Renal cortex interstitium (tissue), 11 donors: ENCODE measurements at regions not wholly inside any gene's neighbourhood (a gene's known extent, or its start where the extent isn't known, plus 50 kb on each side); places are given as distances from the start of the nearest gene placed in this dataset.
"Not testable (repeated sequence)": the region's sequence is repeated elsewhere in the genome, so short reads cannot be mapped to it uniquely, and the experiment has no call there.

Experiments
- DNase-seq, 11 donors: peaks; one replicate each; pipeline ENCODE4 v3.0.0-alpha.2; 2013; ENCODE audit warnings: low read depth in 9 of 11, low spot score in 4 of 11; ENCODE audit errors: extremely low read depth in 1 of 11

- DNase-seq, result no peak
Measured at GRCh38 chr3:101913168-101913567, 63.9 kb downstream of the NFKBIZ start.

- not testable (repeated sequence) for DNase-seq
Measured at GRCh38 chr3:101917761-101918160, 68.4 kb downstream of the NFKBIZ start.

GRCh38 chr3:101922151-101922725, 72.9 kb downstream of the NFKBIZ start:
- DNase-seq, result not testable (repeated sequence)

DNA sequence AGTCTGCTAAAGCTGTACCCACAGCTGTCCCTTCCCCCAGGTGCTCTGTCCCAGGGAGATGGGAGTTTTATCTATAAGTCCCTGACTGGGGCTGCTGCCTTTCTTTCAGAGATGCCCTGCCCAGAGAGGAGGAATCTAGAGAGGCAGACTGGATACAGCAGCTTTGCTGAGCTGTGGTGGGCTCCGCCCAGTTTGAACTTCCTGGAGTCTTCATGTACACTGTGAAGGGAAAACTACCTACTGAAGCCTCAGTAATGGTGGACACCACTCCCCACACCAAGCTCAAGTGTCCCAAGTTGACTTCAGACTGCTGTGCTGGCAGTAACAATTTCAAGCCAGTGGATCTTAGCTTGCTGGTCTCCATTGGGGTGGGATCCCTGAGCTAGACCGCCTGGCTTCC, 75.3 kb downstream of the NFKBIZ start:
- DNase-seq, result not testable (repeated sequence)

DNA sequence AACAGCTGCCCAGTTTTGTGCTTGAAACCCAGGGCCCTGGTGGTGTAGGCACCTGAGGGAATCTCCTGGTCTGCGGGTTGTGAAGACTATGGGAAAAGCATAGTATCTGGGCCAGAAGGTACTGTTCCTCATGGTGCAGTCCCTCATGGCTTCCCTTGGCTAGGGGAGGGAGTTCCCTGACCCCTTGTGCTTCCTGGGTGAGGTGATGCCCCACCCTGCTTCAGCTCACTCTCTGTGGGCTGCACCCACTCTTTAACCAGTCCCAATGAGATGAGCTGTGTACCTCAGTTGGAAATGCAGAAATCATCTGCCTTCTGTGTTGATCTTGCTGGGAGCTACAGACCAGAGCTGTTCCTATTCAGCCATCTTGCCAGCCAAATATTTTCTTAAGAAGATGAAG, 75.8 kb downstream of the NFKBIZ start:
- not testable (repeated sequence) for DNase-seq

GRCh38 chr3:101925564-101925963, 76.2 kb downstream of the NFKBIZ start:
- DNase-seq, result peak in 1 of 11 donors; percentile 12

DNA sequence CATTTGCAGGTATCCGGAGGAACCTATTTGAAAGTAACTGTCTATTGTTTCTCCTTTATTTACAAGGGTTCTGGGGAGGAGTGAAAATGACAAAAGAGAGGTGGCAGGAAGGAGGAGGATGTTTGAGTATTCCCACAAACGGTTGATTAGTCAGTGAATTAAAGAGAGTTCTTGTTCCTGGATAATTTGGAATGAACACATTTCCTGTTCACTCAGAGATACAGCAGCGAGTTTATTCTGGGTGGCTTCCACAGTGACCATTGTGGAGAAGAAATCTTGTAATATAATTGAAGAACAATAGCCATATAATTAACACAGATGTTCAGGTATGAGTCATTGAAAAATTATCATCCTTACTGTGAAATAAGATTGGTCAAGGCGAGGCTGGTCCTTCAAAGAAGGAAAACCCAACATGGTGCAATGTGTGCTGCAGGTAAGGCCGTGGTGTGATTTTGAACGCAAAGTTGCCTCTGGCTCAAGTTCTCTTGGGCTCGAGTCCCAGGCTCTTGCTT, 77.3 kb downstream of the NFKBIZ start:
- DNase-seq, result no peak

DNA sequence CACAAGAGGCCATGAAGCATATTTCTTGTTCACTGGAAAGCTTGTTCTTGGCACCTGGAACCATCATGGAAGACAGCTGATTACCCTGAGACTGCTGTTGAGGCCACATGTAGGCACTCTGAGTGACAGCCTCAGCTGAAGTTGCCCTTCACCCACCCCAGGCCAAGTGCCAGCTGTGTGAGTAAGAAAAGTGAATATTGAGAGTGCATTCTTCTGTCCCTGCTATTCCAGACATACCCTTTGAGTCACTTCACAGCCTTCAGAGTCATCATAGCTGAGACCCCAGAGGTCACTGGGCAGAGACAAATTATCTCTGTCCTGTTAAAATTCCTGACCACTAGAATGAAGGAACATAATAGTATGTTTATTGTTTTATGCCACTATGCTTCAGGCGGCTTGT, 79.6 kb downstream of the NFKBIZ start:
- no peak for DNase-seq

DNA sequence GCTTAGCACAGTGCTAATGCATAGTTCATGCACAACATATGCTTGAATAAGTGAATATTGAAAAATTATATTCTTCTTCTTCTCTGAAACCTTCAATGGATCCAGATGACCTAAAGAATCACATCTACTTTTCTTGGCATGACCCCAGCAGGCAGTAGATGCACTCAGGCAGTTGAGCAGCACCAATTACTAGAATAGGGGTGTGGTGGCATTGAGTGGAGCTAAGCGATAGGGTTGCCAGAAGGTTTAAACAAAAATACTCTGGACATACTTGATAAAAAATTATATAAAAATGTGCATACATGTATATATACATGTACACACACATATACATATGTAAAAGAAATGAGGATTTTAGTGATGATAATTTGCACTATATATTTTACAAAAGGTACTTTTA, 81.8 kb downstream of the NFKBIZ start:
- DNase-seq, result no peak

- no peak for DNase-seq
Measured at GRCh38 chr3:101932326-101933068, 83.2 kb downstream of the NFKBIZ start.

DNA sequence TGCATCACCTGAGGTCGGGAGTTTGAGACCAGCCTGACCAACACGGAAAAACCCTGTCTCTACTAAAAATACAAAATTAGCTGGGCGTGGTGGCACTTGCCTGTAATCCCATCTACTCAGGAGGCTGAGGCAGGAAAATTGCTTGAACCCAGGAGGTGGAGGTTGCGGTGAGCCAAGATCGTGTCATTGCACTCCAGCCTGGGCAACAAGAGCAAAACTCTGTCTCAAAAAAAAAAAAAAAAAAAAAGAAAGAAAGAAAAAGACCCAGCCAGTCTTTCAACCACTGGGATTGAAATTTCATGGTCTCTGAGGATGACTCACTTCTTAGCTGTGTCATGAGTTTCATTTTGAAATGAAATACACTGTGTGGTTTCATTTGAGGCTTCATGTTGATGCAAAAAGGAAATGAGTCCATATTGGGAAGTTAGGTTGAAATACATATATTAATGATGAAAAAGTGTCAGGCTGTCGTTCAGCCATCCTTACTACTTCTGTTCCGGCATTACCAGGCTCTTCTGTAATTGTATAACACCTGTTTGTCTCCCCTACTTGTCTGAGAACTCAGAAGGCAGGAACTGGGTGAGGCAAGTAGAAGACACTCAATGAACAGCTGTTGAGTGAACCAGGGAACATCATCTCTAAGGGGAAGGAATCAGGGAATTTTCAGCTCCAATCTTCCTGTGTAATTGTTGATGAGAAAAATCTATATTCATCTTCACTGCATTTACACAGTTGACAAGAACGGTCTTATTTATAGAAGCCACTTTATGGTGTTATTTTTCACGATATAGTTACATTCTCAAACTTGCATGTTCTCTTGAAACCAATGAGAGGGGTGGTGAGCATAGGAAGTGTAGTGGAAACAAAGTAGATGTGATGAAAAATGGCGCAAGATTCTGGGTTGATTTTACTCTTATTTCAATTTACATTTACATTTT, 87.4 kb downstream of the NFKBIZ start:
- no peak for DNase-seq

- DNase-seq, result no peak
Measured at GRCh38 chr3:101938262-101938847, 89.0 kb downstream of the NFKBIZ start.

DNA sequence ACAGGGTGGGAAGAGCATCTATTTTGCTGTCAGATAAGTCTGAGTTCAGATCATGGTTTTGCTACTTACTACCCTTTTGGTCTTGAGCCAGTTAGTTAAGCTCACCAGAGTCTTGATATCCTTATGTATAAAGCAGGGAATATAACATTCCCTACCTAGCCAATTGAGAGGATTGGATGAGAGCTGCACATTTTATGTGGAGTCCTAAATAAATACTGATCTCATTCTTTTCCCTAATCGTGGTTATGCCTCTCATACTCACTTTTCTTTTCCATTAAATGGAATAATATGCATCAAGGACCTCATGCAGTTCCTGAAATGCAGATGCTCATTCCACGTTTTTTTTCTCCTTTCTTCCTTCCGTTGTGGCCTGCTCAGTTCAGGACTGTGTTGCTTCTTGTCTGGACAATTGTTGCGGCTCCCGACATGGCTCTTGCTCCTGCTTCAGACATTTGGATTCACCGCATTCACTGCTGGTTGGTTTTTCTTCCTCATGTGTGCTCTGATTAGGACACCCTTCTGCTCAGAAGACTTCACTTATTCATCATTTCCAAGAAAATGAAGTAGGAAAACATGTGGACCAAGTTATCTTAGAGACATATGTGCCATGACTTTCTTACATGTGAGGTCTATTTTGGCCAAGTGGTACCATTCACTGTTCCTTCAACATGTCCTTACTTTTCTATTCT, 90.2 kb downstream of the NFKBIZ start:
- no peak for DNase-seq

DNA sequence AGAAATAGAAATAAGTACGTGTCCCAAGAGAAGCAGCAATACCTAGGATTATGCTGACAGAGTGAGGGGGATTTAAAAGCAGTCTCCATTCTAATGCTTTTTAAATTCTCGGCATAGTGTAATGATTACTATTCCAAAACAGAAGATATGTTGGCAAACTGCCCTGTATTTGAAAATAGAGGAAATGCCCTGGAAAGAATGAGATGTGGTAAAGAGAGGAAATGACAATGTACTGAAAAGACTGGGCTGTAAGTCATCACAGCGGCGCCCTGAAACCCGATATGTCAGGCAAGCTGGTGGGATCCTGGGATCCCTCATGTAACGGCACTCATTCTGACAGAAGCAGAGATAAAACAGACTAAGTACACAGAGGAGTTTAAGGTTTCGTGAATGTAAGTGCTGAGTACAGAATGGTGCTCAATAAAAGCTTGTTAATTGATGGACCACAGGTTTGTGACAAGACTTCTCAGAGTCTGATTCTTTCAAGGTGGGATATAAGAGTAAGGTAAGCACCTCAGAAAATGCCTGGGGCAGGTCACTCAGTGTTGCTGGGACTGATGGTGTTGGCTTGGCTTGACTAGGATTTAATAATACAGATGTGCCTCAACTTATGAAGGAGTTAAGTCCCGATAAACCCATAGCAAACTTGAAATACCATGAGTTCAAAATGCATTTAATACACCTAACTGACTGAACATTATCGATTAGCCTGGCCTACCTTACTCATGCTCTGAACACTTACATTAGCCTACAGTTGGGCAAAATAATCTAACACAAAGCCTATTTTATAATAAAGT, 91.4 kb downstream of the NFKBIZ start:
- peak in 4 of 11 donors; percentile 5 to 19 (median 14) for DNase-seq

DNA sequence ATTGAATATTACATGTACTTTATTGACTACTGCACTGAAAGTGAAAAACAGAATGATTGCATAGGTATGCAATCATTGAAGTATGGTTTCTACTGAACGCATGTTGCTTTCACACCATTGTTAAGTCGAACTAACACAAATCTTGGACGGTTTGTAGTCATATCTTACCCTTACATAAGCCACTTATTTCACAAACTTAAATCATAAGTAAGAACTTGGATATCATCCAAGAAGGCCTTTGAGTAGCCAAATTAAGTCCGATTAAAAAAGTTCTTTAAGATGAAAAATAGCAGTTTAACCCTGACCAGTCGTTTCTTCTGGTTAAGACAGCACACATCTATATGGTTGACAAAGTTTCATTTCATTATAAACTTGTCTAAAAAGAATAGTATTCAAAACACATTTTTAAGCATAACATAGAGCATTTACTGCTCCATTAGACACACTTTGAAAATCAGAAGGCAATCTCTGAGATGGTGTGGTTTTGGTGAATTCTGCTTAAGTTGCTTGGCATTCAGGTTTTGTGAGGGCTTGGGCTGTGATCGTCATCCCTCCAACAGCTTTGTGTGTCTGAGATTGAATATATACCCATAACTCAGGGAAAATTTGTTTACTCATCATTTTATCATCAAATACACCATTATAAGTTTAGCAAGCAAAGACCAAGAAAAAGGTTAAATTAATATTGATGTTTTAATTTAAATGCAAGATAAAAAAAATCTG, 92.2 kb downstream of the NFKBIZ start:
- DNase-seq, result no peak

DNA sequence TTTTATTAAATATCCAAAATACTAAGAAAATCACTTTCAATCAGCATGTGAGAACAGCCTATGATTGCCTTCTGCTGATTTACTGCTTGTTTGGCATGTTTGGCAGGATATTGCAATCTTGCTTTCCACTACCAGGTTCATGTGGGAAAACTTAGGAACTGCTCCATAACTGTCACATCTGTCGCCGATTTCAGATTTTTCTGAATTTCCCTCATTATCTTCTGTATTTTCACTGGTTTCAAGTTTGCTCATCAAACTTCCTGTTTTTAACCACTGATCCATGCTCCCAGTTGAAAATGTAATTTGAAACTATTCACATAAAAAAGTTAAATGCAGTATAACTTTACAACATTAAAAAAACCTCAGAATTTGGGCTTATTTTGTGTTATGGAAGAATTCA, 93.0 kb downstream of the NFKBIZ start:
- DNase-seq, result no peak

GRCh38 chr3:101943029-101943428, 93.7 kb downstream of the NFKBIZ start:
- DNase-seq, result no peak
